HG02885 (cell line): ENCODE measurements at regions not wholly inside any gene's neighbourhood (a gene's known extent, or its start where the extent isn't known, plus 50 kb on each side); places are given as distances from the start of the nearest gene placed in this dataset.
"Not testable (repeated sequence)": the region's sequence is repeated elsewhere in the genome, so short reads cannot be mapped to it uniquely, and the experiment has no call there.

Experiments
- ATAC-seq: cut with Tn5 transposase; IDR thresholded peaks from one replicate; pipeline ENCODE4 v1.9.1; 2021; ENCODE audit warnings: mild to moderate bottlenecking; ENCODE audit not compliant: unreplicated experiment, poor library complexity

- no peak for ATAC-seq
These were observed 131.5 kb upstream of the LDB2 start for GRCh38 chr4:17029964-17030363.

- no peak for ATAC-seq
These were observed 131.0 kb upstream of the LDB2 start for GRCh38 chr4:17029432-17029831.

GRCh38 chr4:17027495-17027894 is 129.1 kb upstream of the LDB2 start:
- ATAC-seq: no peak

GRCh38 chr4:17024425-17024824 is 126.0 kb upstream of the LDB2 start:
- ATAC-seq: no peak

GRCh38 chr4:17020901-17021300 is 122.5 kb upstream of the LDB2 start:
- no peak for ATAC-seq

GRCh38 chr4:17020451-17020850 is 122.0 kb upstream of the LDB2 start:
- no peak for ATAC-seq

GRCh38 chr4:17018621-17019020 is 120.2 kb upstream of the LDB2 start:
- ATAC-seq: not testable (repeated sequence)

GRCh38 chr4:17018013-17018412 is 119.6 kb upstream of the LDB2 start:
- no peak for ATAC-seq

GRCh38 chr4:17013382-17014006 is 115.0 kb upstream of the LDB2 start:
- ATAC-seq: no peak

- no peak for ATAC-seq
These were observed 114.0 kb upstream of the LDB2 start for GRCh38 chr4:17012451-17012850.

GRCh38 chr4:17010426-17011087 is 112.1 kb upstream of the LDB2 start:
- no peak for ATAC-seq

GRCh38 chr4:17009871-17010367 is 111.5 kb upstream of the LDB2 start:
- ATAC-seq: no peak

- no peak for ATAC-seq
These were observed 110.4 kb upstream of the LDB2 start for GRCh38 chr4:17008834-17009345.

GRCh38 chr4:17003606-17004392 is 105.4 kb upstream of the LDB2 start:
- ATAC-seq: not testable (repeated sequence)

- no peak for ATAC-seq
These were observed 97.0 kb upstream of the LDB2 start for GRCh38 chr4:16995451-16995850.

- ATAC-seq: no peak
These were observed 95.8 kb upstream of the LDB2 start for GRCh38 chr4:16993956-16994840.

GRCh38 chr4:16992566-16993225 is 94.3 kb upstream of the LDB2 start:
- ATAC-seq: no peak

GRCh38 chr4:16991450-16991849 is 93.0 kb upstream of the LDB2 start:
- ATAC-seq: no peak

GRCh38 chr4:16989371-16989770 is 90.9 kb upstream of the LDB2 start:
- no peak for ATAC-seq

GRCh38 chr4:16988814-16989213 is 90.4 kb upstream of the LDB2 start:
- ATAC-seq: no peak
